ENCODE measurements at regions not wholly inside any gene's neighbourhood (a gene's known extent, or its start where the extent isn't known, plus 50 kb on each side); places are given as distances from the start of the nearest gene placed in this dataset.
"Not testable (repeated sequence)": the region's sequence is repeated elsewhere in the genome, so short reads cannot be mapped to it uniquely, and the experiment has no call there.

GRCh38 chr17:77332981-77333685 lies 192.4 kb downstream of the SEC14L1 start:
- Histone ChIP-seq H3K4me3 (ENCODE audit: low read depth, low read length) (no peak overlapping the region), H3K36me3 (ENCODE audit: control insufficient read depth, insufficient read depth, low read length) (no peaks in the 10 kb centered on the region), H3K27me3 (ENCODE audit: control insufficient read depth, insufficient read depth, low read length) (no peaks in the 10 kb centered on the region)
- TF ChIP-seq CTCF (IDR thresholded peaks at IDR 0.05; ENCODE audit: insufficient read depth, low read length, severe bottlenecking), result no peak
- DNase-seq (ENCODE audit: low read depth), result peak; percentile 92
- FAIRE-seq, result no peak

- FAIRE-seq (no peak), DNase-seq (ENCODE audit: low read depth) (no peak)
- peaks cover 1% of the 10 kb centered on the region for H3K36me3 ChIP-seq (ENCODE audit: control insufficient read depth, insufficient read depth, low read length)
- H3K27me3 ChIP-seq (ENCODE audit: control insufficient read depth, insufficient read depth, low read length), result no peaks in the 10 kb centered on the region
- TF ChIP-seq CTCF (IDR thresholded peaks at IDR 0.05; ENCODE audit: insufficient read depth, low read length, severe bottlenecking), result no peak
- H3K4me3 ChIP-seq (ENCODE audit: low read depth, low read length), result no peak overlapping the region
Measured at GRCh38 chr17:77337150-77337549, 196.4 kb downstream of the SEC14L1 start.

- DNase-seq (ENCODE audit: low read depth), result no peak
- no peak for FAIRE-seq
- Histone ChIP-seq H3K36me3 (ENCODE audit: control insufficient read depth, insufficient read depth, low read length) (peaks cover 2% of the 10 kb centered on the region), H3K4me3 (ENCODE audit: low read depth, low read length) (no peak overlapping the region), H3K27me3 (ENCODE audit: control insufficient read depth, insufficient read depth, low read length) (no peaks in the 10 kb centered on the region)
- TF ChIP-seq CTCF (IDR thresholded peaks at IDR 0.05; ENCODE audit: insufficient read depth, low read length, severe bottlenecking), result no peak
Measured at GRCh38 chr17:77341069-77341541, 200.3 kb downstream of the SEC14L1 start.

- not testable (repeated sequence) for DNase-seq (ENCODE audit: low read depth); H3K4me3 ChIP-seq (ENCODE audit: low read depth, low read length); FAIRE-seq; H3K36me3 ChIP-seq (ENCODE audit: control insufficient read depth, insufficient read depth, low read length); H3K27me3 ChIP-seq (ENCODE audit: control insufficient read depth, insufficient read depth, low read length)
Measured at GRCh38 chr17:77342656-77342990, 201.9 kb downstream of the SEC14L1 start.

GRCh38 chr17:77343031-77343800 lies 202.4 kb downstream of the SEC14L1 start:
- Histone ChIP-seq H3K36me3 (ENCODE audit: control insufficient read depth, insufficient read depth, low read length) (peaks cover 5% of the 10 kb centered on the region), H3K4me3 (ENCODE audit: low read depth, low read length) (no peak overlapping the region), H3K27me3 (ENCODE audit: control insufficient read depth, insufficient read depth, low read length) (no peaks in the 10 kb centered on the region)
- TF ChIP-seq CTCF (IDR thresholded peaks at IDR 0.05; ENCODE audit: insufficient read depth, low read length, severe bottlenecking), result no peak
- no peak for DNase-seq (ENCODE audit: low read depth)
- no peak for FAIRE-seq

- no peak for TF ChIP-seq CTCF (IDR thresholded peaks at IDR 0.05; ENCODE audit: insufficient read depth, low read length, severe bottlenecking)
- Histone ChIP-seq H3K36me3 (ENCODE audit: control insufficient read depth, insufficient read depth, low read length) (peaks cover 5% of the 10 kb centered on the region), H3K4me3 (ENCODE audit: low read depth, low read length) (no peak overlapping the region), H3K27me3 (ENCODE audit: control insufficient read depth, insufficient read depth, low read length) (no peaks in the 10 kb centered on the region)
- no peak for DNase-seq (ENCODE audit: low read depth)
- FAIRE-seq, result no peak
Measured at GRCh38 chr17:77344038-77344437, 203.3 kb downstream of the SEC14L1 start.

Data from bronchial epithelial cell (primary cell).